HCT116 (cell line): ENCODE measurements at regions not wholly inside any gene's neighbourhood (a gene's known extent, or its start where the extent isn't known, plus 50 kb on each side); places are given as distances from the start of the nearest gene placed in this dataset.

Source experiments
- ATAC-seq: fragments of 200-7000 bp; cut with Tn5 transposase; 2 replicates; pipeline ENCODE4 v1.9.1; 2020; ENCODE audit warnings: mild to moderate bottlenecking, moderate library complexity
- BruUV-seq: library from RNA; stranded (reverse); fragments of 400-500 nt; replicated peaks from 2 replicates; lab custom pipeline; 2021; lab: Mats Ljungman, UMichigan
- CTCF ChIA-PET: fragments of 300-600 bp; sonication (Branson Sonifier 250); formaldehyde crosslinking; loops from one replicate; lab custom pipeline; 2021; ENCODE audit warnings: antibody characterized with exemption; lab: Charles Lee
- POLR2A ChIA-PET: fragments of 300-600, 350-600 bp; sonication (Branson Sonifier 250); formaldehyde crosslinking; loops from one replicate; lab custom pipeline; 2021; ENCODE audit warnings: antibody characterized with exemption; lab: Charles Lee
- RAD21 ChIA-PET, 2 experiments: fragments of 300-600 bp; sonication (Branson Sonifier 250); formaldehyde crosslinking; loops; one replicate each; lab custom pipeline; 2023; ENCODE audit warnings: low total read pairs in 2 of 2; ENCODE audit not compliant: uncharacterized antibody in 2 of 2, unreplicated experiment in 2 of 2, low non-redundant PET in 1 of 2; lab: Charles Lee
- DNase-seq: peaks from one replicate; pipeline ENCODE4 v3.0.0-alpha.2; 2010; ENCODE audit warnings: low read depth, low spot score
- H2AFZ ChIP-seq: fragments of 200-600 bp; shearing (Covaris generic), sonication (generic); 2 replicates; pipeline ENCODE4 v1.6.1; 2017; ENCODE audit warnings: low read depth, mixed run types, mixed read lengths, antibody characterized with exemption, low read length; ENCODE audit not compliant: poor library complexity, severe bottlenecking
- H3K27ac ChIP-seq: 2 replicates; pipeline ENCODE4 v1.5.1; 2012; ENCODE audit warnings: low read depth, low read length
- H3K27me3 ChIP-seq: fragments of 200-600 bp; sonication (generic); 2 replicates; pipeline ENCODE4 v1.6.1; 2016; ENCODE audit warnings: mixed run types, low read length, mixed read lengths; ENCODE audit not compliant: insufficient read depth
- H3K36me3 ChIP-seq, 2 experiments: fragments of 200-500 bp in 1 of 2; fragments of 200-600 bp in 1 of 2; sonication (Bioruptor generic) in 1 of 2; sonication (generic) in 1 of 2; 2 replicates each; pipeline versions ENCODE4 v1.5.1 to v1.6.1; 2014 to 2016; ENCODE audit warnings: low read length in 2 of 2, inconsistent platforms in 1 of 2, mixed read lengths in 1 of 2, mixed run types in 1 of 2; ENCODE audit not compliant: insufficient read depth in 2 of 2, control insufficient read depth in 1 of 2
- H3K4me1 ChIP-seq, 2 experiments: fragments of 200-600 bp in 1 of 2; sonication (generic) in 1 of 2; 2 replicates each; pipeline versions ENCODE4 v1.5.1 to v1.6.1; 2012 to 2017; ENCODE audit warnings: low read length in 2 of 2, inconsistent platforms in 1 of 2, mild to moderate bottlenecking in 1 of 2, mixed read lengths in 1 of 2, mixed run types in 1 of 2, moderate library complexity in 1 of 2; ENCODE audit not compliant: insufficient read depth in 2 of 2, control insufficient read depth in 1 of 2
- H3K4me2 ChIP-seq: fragments of 200-600 bp; sonication (generic); 2 replicates; pipeline ENCODE4 v1.6.1; 2017; ENCODE audit warnings: mixed run types, low read length, mixed read lengths
- H3K4me3 ChIP-seq, 2 experiments: fragments of 200-600 bp in 1 of 2; sonication (generic) in 1 of 2; replicated peaks in 1 of 2; 2 replicates each; pipeline ENCODE4 v1.5.1; 2011 to 2016; ENCODE audit warnings: low read length in 2 of 2, control low read depth in 1 of 2, low read depth in 1 of 2, mild to moderate bottlenecking in 1 of 2, mixed read lengths in 1 of 2, mixed run types in 1 of 2
- H3K79me2 ChIP-seq: fragments of 200-600 bp; sonication (generic); 2 replicates; pipeline ENCODE4 v1.6.1; 2017; ENCODE audit warnings: mild to moderate bottlenecking, mixed run types, low read length, moderate library complexity, mixed read lengths; ENCODE audit not compliant: insufficient read depth
- H3K9ac ChIP-seq: fragments of 200-600 bp; sonication (generic); 2 replicates; pipeline ENCODE4 v1.6.1; 2016; ENCODE audit warnings: low read length, mixed read lengths
- H3K9me2 ChIP-seq: fragments of 200-600 bp; sonication (generic), shearing (Covaris generic); 2 replicates; pipeline ENCODE4 v1.6.1; 2017; ENCODE audit warnings: mixed run types, mild to moderate bottlenecking, moderate library complexity; ENCODE audit not compliant: insufficient read depth
- H3K9me3 ChIP-seq, 2 experiments: fragments of 200-500 bp in 1 of 2; fragments of 200-600 bp in 1 of 2; sonication (Bioruptor generic) in 1 of 2; sonication (generic) in 1 of 2; 2 replicates each; pipeline ENCODE4 v1.6.1; 2014 to 2017; ENCODE audit warnings: low read length in 2 of 2, mixed read lengths in 2 of 2, inconsistent platforms in 1 of 2, low read depth in 1 of 2, mild to moderate bottlenecking in 1 of 2, mixed run types in 1 of 2, moderate library complexity in 1 of 2; ENCODE audit not compliant: control insufficient read depth in 1 of 2, insufficient read depth in 1 of 2
- H4K20me1 ChIP-seq: fragments of 200-600 bp; sonication (generic), shearing (Covaris generic); 2 replicates; pipeline ENCODE4 v1.6.1; 2017; ENCODE audit warnings: mixed run types, mild to moderate bottlenecking, moderate library complexity; ENCODE audit not compliant: insufficient read depth
- CBX3 ChIP-seq: IDR thresholded peaks from 2 replicates; pipeline ENCODE4 v1.6.1; 2012; ENCODE audit warnings: low read depth
- CEBPB ChIP-seq: IDR thresholded peaks from 2 replicates; pipeline ENCODE4 v1.6.1; 2012; ENCODE audit warnings: low read depth
- EGR1 ChIP-seq: IDR thresholded peaks from 2 replicates; pipeline ENCODE4 v1.6.1; 2012; ENCODE audit warnings: low read depth
- EZH2 ChIP-seq: fragments of 200-600 bp; sonication (generic); IDR thresholded peaks from 2 replicates; pipeline ENCODE4 v1.6.1; 2017; ENCODE audit warnings: antibody characterized with exemption, mixed run types
- FOSL1 ChIP-seq: IDR thresholded peaks from 2 replicates; pipeline ENCODE4 v1.6.1; 2012; ENCODE audit warnings: low read depth
- JUND ChIP-seq: IDR thresholded peaks from 2 replicates; pipeline ENCODE4 v1.6.1; 2012
- MAX ChIP-seq: IDR thresholded peaks from 2 replicates; pipeline ENCODE4 v1.6.1; 2012
- POLR2A ChIP-seq: IDR thresholded peaks from 2 replicates; pipeline ENCODE4 v1.7.0; 2011; ENCODE audit warnings: borderline replicate concordance; ENCODE audit not compliant: insufficient read depth, insufficient read length; ENCODE audit errors: extremely low read depth
- POLR2AphosphoS5 ChIP-seq: IDR thresholded peaks from 2 replicates; pipeline ENCODE4 v1.6.1; 2011; ENCODE audit warnings: mild to moderate bottlenecking, low read depth, low read length, moderate library complexity
- RAD21 ChIP-seq: IDR thresholded peaks from 2 replicates; pipeline ENCODE4 v1.6.1; 2012; ENCODE audit warnings: low read depth, mild to moderate bottlenecking
- SIN3A ChIP-seq: IDR thresholded peaks from 2 replicates; pipeline ENCODE4 v1.6.1; 2012; ENCODE audit warnings: low read depth
- SP1 ChIP-seq: IDR thresholded peaks from 2 replicates; pipeline ENCODE4 v1.6.1; 2012; ENCODE audit warnings: low read depth
- ZFX ChIP-seq: fragments of 450-650 bp; IDR thresholded peaks from 2 replicates; pipeline ENCODE4 v1.6.1; 2017
- intact Hi-C: fragments of 100-400 bp; cut with micrococcal nuclease; formaldehyde crosslinking; loops from 2 replicates; pipeline ENCODE4 v1.10.0; 2022
- TF ChIP-seq, protein P1 (sequence below): IDR thresholded peaks from 2 replicates; pipeline ENCODE4 v1.6.1; 2012; ENCODE audit warnings: low read depth
- TF ChIP-seq, protein P2 (sequence below): IDR thresholded peaks from 2 replicates; pipeline ENCODE4 v1.6.1; 2011; ENCODE audit warnings: mild to moderate bottlenecking, low read length, moderate library complexity; ENCODE audit not compliant: insufficient replicate concordance; ENCODE audit errors: extremely low read depth

DNA sequence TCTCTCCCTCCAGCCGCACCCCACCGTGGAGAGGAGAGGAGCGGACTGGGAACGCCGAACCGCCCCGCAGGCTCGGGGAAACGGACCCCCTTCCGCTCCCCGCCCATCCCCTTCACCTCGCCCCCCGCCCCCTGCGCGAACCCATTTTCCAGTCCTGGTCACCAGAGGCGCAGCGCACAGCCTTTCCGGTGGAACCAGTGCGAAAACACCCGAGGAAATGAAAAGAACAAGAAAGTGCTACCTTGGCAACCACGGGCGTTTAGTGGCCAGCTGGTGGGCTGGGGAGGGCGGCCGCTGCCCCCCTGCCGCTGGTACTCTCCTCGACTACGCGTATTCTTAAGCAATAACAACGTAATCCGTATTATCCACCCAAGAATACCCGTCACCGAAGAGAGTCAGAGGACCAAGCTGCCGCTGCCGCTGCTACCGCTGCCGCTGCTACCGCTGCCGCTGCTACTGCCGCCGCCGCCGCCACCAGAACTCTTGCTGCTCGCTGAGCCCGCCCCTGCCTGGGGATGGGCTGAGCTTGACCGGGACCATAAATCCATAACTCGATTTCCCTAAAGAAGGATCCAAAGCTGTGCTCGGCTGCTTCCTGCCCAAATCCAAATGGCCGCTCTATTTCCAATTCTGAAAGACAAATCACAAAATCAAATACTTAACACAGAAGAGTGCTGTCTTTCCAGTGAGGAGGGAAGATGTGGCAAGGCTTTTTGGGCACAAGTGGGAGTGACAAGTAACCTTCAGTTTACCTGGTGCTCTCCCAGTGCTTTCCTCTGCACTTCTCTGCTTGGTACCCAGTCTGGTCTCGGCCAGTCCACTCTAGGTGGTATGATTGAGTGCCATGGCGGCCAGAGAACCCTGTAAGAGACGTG, 125.2 kb upstream of the DPYD start (continued):
- TF ChIP-seq, protein P1, sequence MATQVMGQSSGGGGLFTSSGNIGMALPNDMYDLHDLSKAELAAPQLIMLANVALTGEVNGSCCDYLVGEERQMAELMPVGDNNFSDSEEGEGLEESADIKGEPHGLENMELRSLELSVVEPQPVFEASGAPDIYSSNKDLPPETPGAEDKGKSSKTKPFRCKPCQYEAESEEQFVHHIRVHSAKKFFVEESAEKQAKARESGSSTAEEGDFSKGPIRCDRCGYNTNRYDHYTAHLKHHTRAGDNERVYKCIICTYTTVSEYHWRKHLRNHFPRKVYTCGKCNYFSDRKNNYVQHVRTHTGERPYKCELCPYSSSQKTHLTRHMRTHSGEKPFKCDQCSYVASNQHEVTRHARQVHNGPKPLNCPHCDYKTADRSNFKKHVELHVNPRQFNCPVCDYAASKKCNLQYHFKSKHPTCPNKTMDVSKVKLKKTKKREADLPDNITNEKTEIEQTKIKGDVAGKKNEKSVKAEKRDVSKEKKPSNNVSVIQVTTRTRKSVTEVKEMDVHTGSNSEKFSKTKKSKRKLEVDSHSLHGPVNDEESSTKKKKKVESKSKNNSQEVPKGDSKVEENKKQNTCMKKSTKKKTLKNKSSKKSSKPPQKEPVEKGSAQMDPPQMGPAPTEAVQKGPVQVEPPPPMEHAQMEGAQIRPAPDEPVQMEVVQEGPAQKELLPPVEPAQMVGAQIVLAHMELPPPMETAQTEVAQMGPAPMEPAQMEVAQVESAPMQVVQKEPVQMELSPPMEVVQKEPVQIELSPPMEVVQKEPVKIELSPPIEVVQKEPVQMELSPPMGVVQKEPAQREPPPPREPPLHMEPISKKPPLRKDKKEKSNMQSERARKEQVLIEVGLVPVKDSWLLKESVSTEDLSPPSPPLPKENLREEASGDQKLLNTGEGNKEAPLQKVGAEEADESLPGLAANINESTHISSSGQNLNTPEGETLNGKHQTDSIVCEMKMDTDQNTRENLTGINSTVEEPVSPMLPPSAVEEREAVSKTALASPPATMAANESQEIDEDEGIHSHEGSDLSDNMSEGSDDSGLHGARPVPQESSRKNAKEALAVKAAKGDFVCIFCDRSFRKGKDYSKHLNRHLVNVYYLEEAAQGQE, result no peak

GRCh38 chr1:98045211-98045766, 124.5 kb upstream of the DPYD start:
- ChIA-PET CTCF (no interaction called here), POLR2A (no interaction called here), RAD21 (no interaction called here)
- Histone ChIP-seq H3K36me3 (no peaks in the 10 kb centered on the region), H3K4me2 (no peak overlapping the region), H3K9ac (no peak overlapping the region), H3K4me3 (no peak overlapping the region), H3K27ac (no peak overlapping the region), H3K9me2 (no peaks in the 10 kb centered on the region; the same call in 1 of the 2 replicates), H3K79me2 (no peaks in the 10 kb centered on the region), H4K20me1 (no peaks in the 10 kb centered on the region), H3K27me3 (no peaks in the 10 kb centered on the region), H2AFZ (no peak overlapping the region), H3K4me1 (no peaks in the 10 kb centered on the region), H3K9me3 (no peaks in the 10 kb centered on the region)
- no TSS peak for BruUV-seq
- intact Hi-C loops, result no loop called here
- ATAC-seq (no peak), DNase-seq (no peak)
- TF ChIP-seq EZH2 (no peak), EGR1 (no peak), RAD21 (no peak), JUND (no peak), SP1 (no peak), POLR2A (no peak), CBX3 (no peak), SIN3A (no peak), ZFX (no peak), MAX (no peak), FOSL1 (no peak), POLR2AphosphoS5 (no peak), CEBPB (no peak)
- TF ChIP-seq, protein P2, sequence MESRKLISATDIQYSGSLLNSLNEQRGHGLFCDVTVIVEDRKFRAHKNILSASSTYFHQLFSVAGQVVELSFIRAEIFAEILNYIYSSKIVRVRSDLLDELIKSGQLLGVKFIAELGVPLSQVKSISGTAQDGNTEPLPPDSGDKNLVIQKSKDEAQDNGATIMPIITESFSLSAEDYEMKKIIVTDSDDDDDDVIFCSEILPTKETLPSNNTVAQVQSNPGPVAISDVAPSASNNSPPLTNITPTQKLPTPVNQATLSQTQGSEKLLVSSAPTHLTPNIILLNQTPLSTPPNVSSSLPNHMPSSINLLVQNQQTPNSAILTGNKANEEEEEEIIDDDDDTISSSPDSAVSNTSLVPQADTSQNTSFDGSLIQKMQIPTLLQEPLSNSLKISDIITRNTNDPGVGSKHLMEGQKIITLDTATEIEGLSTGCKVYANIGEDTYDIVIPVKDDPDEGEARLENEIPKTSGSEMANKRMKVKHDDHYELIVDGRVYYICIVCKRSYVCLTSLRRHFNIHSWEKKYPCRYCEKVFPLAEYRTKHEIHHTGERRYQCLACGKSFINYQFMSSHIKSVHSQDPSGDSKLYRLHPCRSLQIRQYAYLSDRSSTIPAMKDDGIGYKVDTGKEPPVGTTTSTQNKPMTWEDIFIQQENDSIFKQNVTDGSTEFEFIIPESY, result no peak
- TF ChIP-seq, protein P1, result no peak
